AG08396 (cell line): ENCODE measurements at regions not wholly inside any gene's neighbourhood (a gene's known extent, or its start where the extent isn't known, plus 50 kb on each side); places are given as distances from the start of the nearest gene placed in this dataset.
"Not testable (repeated sequence)": the region's sequence is repeated elsewhere in the genome, so short reads cannot be mapped to it uniquely, and the experiment has no call there.

Experiments used
- DNase-seq: peaks from one replicate; pipeline ENCODE4 v3.0.0; 2012; ENCODE audit warnings: low spot score, mixed read lengths

GRCh38 chr6:91052473-91053450 is 465.9 kb upstream of the MAP3K7 start:
- DNase-seq, result not testable (repeated sequence)

GRCh38 chr6:91045161-91045560 is 458.3 kb upstream of the MAP3K7 start:
- DNase-seq, result no peak

GRCh38 chr6:91043751-91044150 is 456.9 kb upstream of the MAP3K7 start:
- DNase-seq, result no peak

- DNase-seq, result no peak
These were observed 455.8 kb upstream of the MAP3K7 start for GRCh38 chr6:91042656-91043055.

GRCh38 chr6:91033964-91034363 is 447.1 kb upstream of the MAP3K7 start:
- DNase-seq, result no peak

GRCh38 chr6:91031581-91031980 is 444.7 kb upstream of the MAP3K7 start:
- DNase-seq, result no peak

- no peak for DNase-seq
These were observed 442.3 kb upstream of the MAP3K7 start for GRCh38 chr6:91029211-91029610.

- no peak for DNase-seq
These were observed 436.7 kb upstream of the MAP3K7 start for GRCh38 chr6:91023529-91023928.

- no peak for DNase-seq
These were observed 433.9 kb upstream of the MAP3K7 start for GRCh38 chr6:91020744-91021143.

- no peak for DNase-seq
These were observed 431.7 kb upstream of the MAP3K7 start for GRCh38 chr6:91018586-91018985.

GRCh38 chr6:91013511-91013910 is 426.6 kb upstream of the MAP3K7 start:
- DNase-seq, result no peak

- DNase-seq, result no peak
These were observed 410.2 kb upstream of the MAP3K7 start for GRCh38 chr6:90997076-90997475.

GRCh38 chr6:90993770-90994169 is 406.9 kb upstream of the MAP3K7 start:
- DNase-seq, result no peak

GRCh38 chr6:90989763-90990162 is 402.9 kb upstream of the MAP3K7 start:
- DNase-seq, result no peak

GRCh38 chr6:90984066-90984465 is 397.2 kb upstream of the MAP3K7 start:
- DNase-seq, result no peak

- no peak for DNase-seq
These were observed 396.6 kb upstream of the MAP3K7 start for GRCh38 chr6:90983462-90983861.

- no peak for DNase-seq
These were observed 395.7 kb upstream of the MAP3K7 start for GRCh38 chr6:90982581-90982980.

GRCh38 chr6:90982051-90982450 is 395.2 kb upstream of the MAP3K7 start:
- DNase-seq, result no peak

GRCh38 chr6:90978046-90978445 is 391.2 kb upstream of the MAP3K7 start:
- DNase-seq, result no peak

GRCh38 chr6:90977513-90977912 is 390.6 kb upstream of the MAP3K7 start:
- DNase-seq, result no peak

- no peak for DNase-seq
These were observed 389.5 kb upstream of the MAP3K7 start for GRCh38 chr6:90976341-90976740.

GRCh38 chr6:90975741-90976140 is 388.9 kb upstream of the MAP3K7 start:
- no peak for DNase-seq

GRCh38 chr6:90973188-90973587 is 386.3 kb upstream of the MAP3K7 start:
- no peak for DNase-seq

GRCh38 chr6:90970672-90971071 is 383.8 kb upstream of the MAP3K7 start:
- DNase-seq, result no peak
